Fibroblast of lung (primary cell): ENCODE measurements at regions not wholly inside any gene's neighbourhood (a gene's known extent, or its start where the extent isn't known, plus 50 kb on each side); places are given as distances from the start of the nearest gene placed in this dataset.

Experiments used
- DNase-seq, 2 donors: peaks; one replicate each; pipeline versions ENCODE4 v3.0.0 to v3.0.0-alpha.2; 2010; ENCODE audit warnings: low read depth in 2 of 2
- H2AFZ ChIP-seq: 2 replicates; pipeline ENCODE4 v1.5.1; 2012; ENCODE audit warnings: low read length, control low read depth, inconsistent platforms
- H3K27ac ChIP-seq: 2 replicates; pipeline ENCODE4 v1.5.1; 2011; ENCODE audit warnings: low read length, control low read depth; ENCODE audit not compliant: insufficient read depth
- H3K27me3 ChIP-seq: 2 replicates; pipeline ENCODE4 v1.5.1; 2011; ENCODE audit warnings: mild to moderate bottlenecking, low read length; ENCODE audit not compliant: control insufficient read depth, insufficient read depth
- H3K36me3 ChIP-seq: 2 replicates; pipeline ENCODE4 v1.5.1; 2011; ENCODE audit warnings: low read length; ENCODE audit not compliant: control insufficient read depth, insufficient read depth
- H3K4me1 ChIP-seq: 2 replicates; pipeline ENCODE4 v1.5.1; 2011; ENCODE audit warnings: low read length; ENCODE audit not compliant: control insufficient read depth, insufficient read depth; ENCODE audit errors: extremely low read depth
- H3K4me2 ChIP-seq: 2 replicates; pipeline ENCODE4 v1.5.1; 2011; ENCODE audit warnings: low read length, control low read depth; ENCODE audit not compliant: insufficient read depth; ENCODE audit errors: extremely low read depth
- H3K4me3 ChIP-seq, 4 experiments: fragments of 200-600 bp in 1 of 4; sonication (generic) in 1 of 4; replicated peaks in 1 of 4; 2 replicates each; pipeline ENCODE4 v1.5.1; 2011 to 2016; ENCODE audit warnings: low read length in 4 of 4, low read depth in 3 of 4, mild to moderate bottlenecking in 3 of 4, control low read depth in 2 of 4, inconsistent platforms in 1 of 4, mixed read lengths in 1 of 4; ENCODE audit not compliant: insufficient read depth in 1 of 4; ENCODE audit errors: control extremely low read depth in 1 of 4
- H3K79me2 ChIP-seq: 2 replicates; pipeline ENCODE4 v1.5.1; 2012; ENCODE audit warnings: mild to moderate bottlenecking, low read length, inconsistent platforms; ENCODE audit not compliant: control insufficient read depth, insufficient read depth
- H3K9ac ChIP-seq: 2 replicates; pipeline ENCODE4 v1.5.1; 2011; ENCODE audit warnings: mild to moderate bottlenecking, low read length, control low read depth; ENCODE audit not compliant: insufficient read depth
- H3K9me3 ChIP-seq: 2 replicates; pipeline ENCODE4 v1.5.1; 2012; ENCODE audit warnings: low read depth, low read length; ENCODE audit not compliant: control insufficient read depth, insufficient read depth
- H4K20me1 ChIP-seq: 2 replicates; pipeline ENCODE4 v1.5.1; 2011; ENCODE audit warnings: low read length; ENCODE audit not compliant: control insufficient read depth, insufficient read depth; ENCODE audit errors: extremely low read depth
- CTCF ChIP-seq, 2 donors: IDR thresholded peaks in 1 of 2; conservative IDR thresholded peaks in 1 of 2; 1 replicate in 1 of 2; 2 replicates in 1 of 2; pipeline ENCODE4 v1.5.1; 2011 to 2012; ENCODE audit warnings: low read length in 2 of 2, control low read depth in 1 of 2, inconsistent platforms in 1 of 2, low read depth in 1 of 2, mild to moderate bottlenecking in 1 of 2
- EZH2 ChIP-seq: IDR thresholded peaks from 2 replicates; pipeline ENCODE4 v1.5.1; 2012; ENCODE audit warnings: low read length, control low read depth, mild to moderate bottlenecking; ENCODE audit errors: missing control alignments

DNA sequence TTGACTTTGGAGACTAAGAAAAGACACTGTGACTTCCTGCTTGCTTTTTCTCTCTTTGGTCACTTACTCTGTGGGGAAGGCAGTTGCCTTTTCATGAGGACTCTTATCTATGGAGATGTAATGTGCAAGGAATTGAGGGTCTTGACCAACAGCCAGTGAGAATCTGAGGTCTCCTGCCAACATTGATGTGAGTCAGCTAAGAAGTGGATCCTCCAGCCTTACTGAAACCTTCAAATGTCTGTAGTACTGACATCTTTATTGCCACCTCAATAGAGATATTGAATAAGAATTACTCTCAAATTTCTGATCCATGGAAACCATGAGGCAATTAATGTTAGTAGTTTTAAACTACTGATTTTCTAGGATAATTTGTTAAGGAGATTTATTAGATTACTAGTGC, 598.4 kb downstream of the ADGRL2 start:
- Histone ChIP-seq H3K9me3 (no peaks in the 10 kb centered on the region), H4K20me1 (no peaks in the 10 kb centered on the region), H2AFZ (no peak overlapping the region), H3K9ac (no peak overlapping the region), H3K4me1 (no peaks in the 10 kb centered on the region), H3K4me3 (no peak overlapping the region), H3K36me3 (no peaks in the 10 kb centered on the region), H3K27ac (no peak overlapping the region), H3K27me3 (no peaks in the 10 kb centered on the region), H3K4me2 (no peak overlapping the region), H3K79me2 (no peaks in the 10 kb centered on the region)
- peak in 1 of 2 donors; percentile 91 for DNase-seq
- TF ChIP-seq CTCF (conservative IDR thresholded peaks at IDR 0.05 in 1 of 2, IDR thresholded peaks at IDR 0.05 in 1 of 2; ENCODE audit: low read depth in 1 of 2, low read length in 2 of 2), result no peak

DNA sequence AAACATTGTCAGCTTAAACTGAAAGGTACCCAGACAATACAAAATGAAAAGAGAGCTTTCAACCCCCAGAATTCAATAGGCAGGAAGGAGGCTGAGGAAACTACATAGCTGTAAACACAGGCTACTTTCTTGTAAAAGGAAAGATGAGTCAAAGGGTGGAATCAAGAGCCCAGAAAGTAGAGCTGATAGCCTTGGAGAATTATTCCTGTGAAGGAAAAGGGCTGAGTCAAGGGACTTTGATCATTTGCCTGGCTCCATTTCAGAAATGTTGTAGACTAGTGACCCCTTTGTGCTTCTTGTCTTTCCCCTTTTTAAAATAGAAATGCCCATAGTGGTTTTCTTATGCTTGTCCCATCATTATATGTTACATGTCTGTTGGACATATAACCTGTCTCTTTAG, 597.6 kb downstream of the ADGRL2 start:
- H3K4me3 ChIP-seq, result no peak overlapping the region
- no peak overlapping the region for H3K4me2 ChIP-seq
- H4K20me1 ChIP-seq, result no peaks in the 10 kb centered on the region
- no peak overlapping the region for H2AFZ ChIP-seq
- H3K79me2 ChIP-seq, result no peaks in the 10 kb centered on the region
- H3K9ac ChIP-seq, result no peak overlapping the region
- no peaks in the 10 kb centered on the region for H3K4me1 ChIP-seq
- DNase-seq, result peak in 1 of 2 donors; percentile 55
- no peak overlapping the region for H3K27ac ChIP-seq
- H3K9me3 ChIP-seq, result no peaks in the 10 kb centered on the region
- no peaks in the 10 kb centered on the region for H3K36me3 ChIP-seq
- TF ChIP-seq EZH2 (no peak), CTCF (conservative IDR thresholded peaks at IDR 0.05 in 1 of 2, IDR thresholded peaks at IDR 0.05 in 1 of 2; ENCODE audit: low read depth in 1 of 2, low read length in 2 of 2) (no peak)
- H3K27me3 ChIP-seq, result no peaks in the 10 kb centered on the region

GRCh38 chr1:82395440-82395839, 594.7 kb downstream of the ADGRL2 start:
- no peak for DNase-seq
- Histone ChIP-seq H3K9me3 (no peaks in the 10 kb centered on the region), H3K9ac (no peak overlapping the region), H4K20me1 (no peaks in the 10 kb centered on the region), H3K36me3 (no peaks in the 10 kb centered on the region), H3K27me3 (no peaks in the 10 kb centered on the region), H2AFZ (no peak overlapping the region), H3K27ac (no peak overlapping the region), H3K4me2 (no peak overlapping the region), H3K79me2 (no peaks in the 10 kb centered on the region), H3K4me3 (no peak overlapping the region), H3K4me1 (no peaks in the 10 kb centered on the region)
- TF ChIP-seq EZH2, result no peak
- TF ChIP-seq CTCF (conservative IDR thresholded peaks at IDR 0.05 in 1 of 2, IDR thresholded peaks at IDR 0.05 in 1 of 2; ENCODE audit: low read depth in 1 of 2, low read length in 2 of 2), result no peak
